GM12872 (cell line): ENCODE measurements at regions not wholly inside any gene's neighbourhood (a gene's known extent, or its start where the extent isn't known, plus 50 kb on each side); places are given as distances from the start of the nearest gene placed in this dataset.

ENCODE experiments used
- CTCF ChIP-seq: IDR thresholded peaks from 3 replicates; pipeline ENCODE4 v1.5.1; 2011; ENCODE audit warnings: low read depth, mild to moderate bottlenecking, low read length, moderate library complexity; ENCODE audit not compliant: insufficient read depth

GRCh38 chr3:135559802-135560201 is 405.7 kb upstream of the PPP2R3A start:
- no peak for TF ChIP-seq CTCF

DNA sequence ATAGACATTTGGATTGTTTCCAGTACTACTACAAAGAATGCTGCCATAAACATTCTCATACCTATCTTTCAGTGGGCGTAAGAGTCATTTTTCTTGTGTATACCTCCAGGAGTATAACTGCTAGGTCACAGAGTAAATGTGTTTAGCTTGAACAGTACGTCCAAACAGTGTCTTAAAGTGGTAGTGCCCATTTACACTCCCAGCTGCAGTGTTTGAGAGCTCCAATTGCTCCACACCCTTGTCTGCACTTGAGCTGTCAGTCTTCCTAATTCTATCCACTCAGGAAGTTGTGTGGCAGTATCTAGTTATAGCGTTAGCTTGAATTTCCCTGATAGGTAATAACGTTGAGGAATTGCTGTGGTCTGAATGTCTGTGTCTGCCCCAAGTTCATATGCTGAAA is 404.7 kb upstream of the PPP2R3A start:
- no peak for TF ChIP-seq CTCF

DNA sequence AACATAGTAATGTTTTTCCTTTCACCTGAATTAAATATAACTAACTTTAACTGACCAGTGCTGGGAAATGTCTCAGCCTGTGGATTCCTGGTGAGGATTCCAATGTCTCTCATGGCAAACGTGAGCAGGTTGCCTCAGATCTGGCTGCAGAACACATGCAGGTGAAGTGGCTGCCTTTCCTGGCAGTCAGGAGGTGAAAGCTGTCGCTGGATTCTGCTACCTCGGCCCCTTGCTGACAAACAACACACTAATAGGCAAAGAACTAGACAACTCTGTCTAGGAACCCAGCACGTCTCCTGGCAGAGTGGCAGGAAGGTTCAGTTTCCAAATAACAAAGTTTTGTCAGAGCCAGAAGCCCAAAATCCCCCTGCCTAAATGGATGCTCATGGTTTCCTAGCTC is 400.8 kb upstream of the PPP2R3A start:
- TF ChIP-seq CTCF: no peak

GRCh38 chr3:135565546-135565945 is 400.0 kb upstream of the PPP2R3A start:
- TF ChIP-seq CTCF: no peak

DNA sequence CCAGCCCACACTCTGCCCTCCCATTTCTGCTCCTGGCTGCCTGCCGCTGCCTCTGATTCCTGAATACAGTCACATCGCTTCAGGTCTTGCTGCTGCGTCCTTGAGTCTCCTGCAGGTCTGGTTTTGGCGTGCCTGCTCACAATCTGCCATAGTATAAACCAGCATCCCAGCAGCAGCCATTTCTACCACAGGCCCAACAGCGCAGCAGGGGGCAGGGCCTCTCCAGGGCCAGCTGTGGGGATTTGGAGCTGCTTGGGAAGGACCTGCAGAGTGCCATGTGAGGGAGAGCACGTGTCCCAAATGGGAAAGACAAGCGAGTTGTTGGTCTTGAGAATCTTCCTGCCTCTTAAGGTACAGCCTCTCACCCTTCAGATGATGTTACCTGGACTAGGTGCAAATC is 398.3 kb upstream of the PPP2R3A start:
- no peak for TF ChIP-seq CTCF

DNA sequence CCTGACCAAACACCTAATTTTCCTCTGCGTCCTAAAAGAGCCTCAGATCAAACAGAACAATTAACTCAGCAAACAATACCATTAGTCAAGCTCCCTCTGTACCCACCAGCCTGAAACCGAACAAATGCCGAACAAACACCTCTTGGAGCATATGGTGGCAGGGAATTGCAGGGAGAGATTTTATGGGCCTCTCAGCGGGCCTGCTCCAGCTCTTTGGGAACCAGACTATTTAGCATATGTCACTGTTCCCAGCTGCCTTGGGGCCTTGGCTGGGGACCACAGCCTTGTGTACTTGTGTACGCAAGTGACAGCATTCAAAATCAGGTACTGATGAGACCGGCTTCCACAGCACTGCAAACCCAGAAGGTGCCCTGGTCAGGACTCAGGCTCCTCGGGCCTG is 388.8 kb upstream of the PPP2R3A start:
- no peak for TF ChIP-seq CTCF

DNA sequence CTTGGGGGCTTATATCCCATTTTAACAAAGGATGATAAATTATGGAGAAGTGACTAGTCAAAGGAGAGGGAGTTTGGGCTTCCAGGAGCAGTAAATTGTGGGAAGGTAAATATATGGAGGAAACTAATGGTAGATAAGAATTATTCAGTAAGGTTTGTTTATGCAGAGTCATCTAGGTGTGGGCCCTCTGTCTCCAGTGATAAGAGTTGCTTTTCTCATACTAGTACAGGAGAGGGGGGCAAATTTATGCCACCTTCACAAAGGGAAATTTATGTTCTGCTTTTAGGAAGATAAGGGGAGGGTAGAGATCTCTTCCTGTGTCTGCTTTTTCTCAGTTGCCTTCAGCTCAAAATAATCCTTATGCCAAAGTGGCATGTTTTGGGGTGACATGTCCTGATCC is 383.7 kb upstream of the PPP2R3A start:
- no peak for TF ChIP-seq CTCF

GRCh38 chr3:135582800-135583199 is 382.7 kb upstream of the PPP2R3A start:
- no peak for TF ChIP-seq CTCF
